ENCODE measurements at regions not wholly inside any gene's neighbourhood (a gene's known extent, or its start where the extent isn't known, plus 50 kb on each side); places are given as distances from the start of the nearest gene placed in this dataset.

GRCh38 chr5:158080112-158080511 lies 221.2 kb upstream of the CLINT1 start:
- no peak for DNase-seq

GRCh38 chr5:158079097-158079496 lies 220.2 kb upstream of the CLINT1 start:
- DNase-seq = no peak

- peak; percentile 8 for DNase-seq
Measured at GRCh38 chr5:158074992-158075769, 216.2 kb upstream of the CLINT1 start.

GRCh38 chr5:158074597-158074991 lies 215.6 kb upstream of the CLINT1 start:
- no peak for DNase-seq

- DNase-seq = no peak
Measured at GRCh38 chr5:158070859-158071258, 211.9 kb upstream of the CLINT1 start.

GRCh38 chr5:158069838-158070237 lies 210.9 kb upstream of the CLINT1 start:
- no peak for DNase-seq

- no peak for DNase-seq
Measured at GRCh38 chr5:158068964-158069363, 210.0 kb upstream of the CLINT1 start.

- DNase-seq = no peak
Measured at GRCh38 chr5:158066076-158066475, 207.1 kb upstream of the CLINT1 start.

- DNase-seq = no peak
Measured at GRCh38 chr5:158064334-158065123, 205.6 kb upstream of the CLINT1 start.

GRCh38 chr5:158063052-158063451 lies 204.1 kb upstream of the CLINT1 start:
- DNase-seq = no peak

- DNase-seq = no peak
Measured at GRCh38 chr5:158061451-158061850, 202.5 kb upstream of the CLINT1 start.

- DNase-seq = no peak
Measured at GRCh38 chr5:158060212-158060611, 201.3 kb upstream of the CLINT1 start.

- DNase-seq = no peak
Measured at GRCh38 chr5:158058208-158059120, 199.5 kb upstream of the CLINT1 start.

- DNase-seq = no peak
Measured at GRCh38 chr5:158056130-158056825, 197.3 kb upstream of the CLINT1 start.

- DNase-seq = no peak
Measured at GRCh38 chr5:158055111-158055501, 196.2 kb upstream of the CLINT1 start.

GRCh38 chr5:158054223-158055110 lies 195.5 kb upstream of the CLINT1 start:
- no peak for DNase-seq

- DNase-seq = no peak
Measured at GRCh38 chr5:158051036-158051435, 192.1 kb upstream of the CLINT1 start.

- DNase-seq = no peak
Measured at GRCh38 chr5:158050421-158050820, 191.5 kb upstream of the CLINT1 start.

GRCh38 chr5:158049459-158049858 lies 190.5 kb upstream of the CLINT1 start:
- no peak for DNase-seq

- no peak for DNase-seq
Measured at GRCh38 chr5:158045696-158046095, 186.8 kb upstream of the CLINT1 start.

- DNase-seq = no peak
Measured at GRCh38 chr5:158039911-158040347, 181.0 kb upstream of the CLINT1 start.

Measured in activated CD4-positive, alpha-beta T cell treated with anti-CD3 and anti-CD28 coated beads for 1 hour (primary cell).